ENCODE measurements at regions not wholly inside any gene's neighbourhood (a gene's known extent, or its start where the extent isn't known, plus 50 kb on each side); places are given as distances from the start of the nearest gene placed in this dataset.

GRCh38 chrX:55149242-55149641 is 60.4 kb downstream of the PAGE2 start:
- no peaks in the 10 kb centered on the region for H3K27me3 ChIP-seq (ENCODE audit: insufficient read depth, poor library complexity, severe bottlenecking)
- no peak overlapping the region for H3K27ac ChIP-seq (replicated peaks)
- no peak for DNase-seq (ENCODE audit: low read depth in 1 of 2, low spot score in 1 of 2)
- TF ChIP-seq, protein P1, sequence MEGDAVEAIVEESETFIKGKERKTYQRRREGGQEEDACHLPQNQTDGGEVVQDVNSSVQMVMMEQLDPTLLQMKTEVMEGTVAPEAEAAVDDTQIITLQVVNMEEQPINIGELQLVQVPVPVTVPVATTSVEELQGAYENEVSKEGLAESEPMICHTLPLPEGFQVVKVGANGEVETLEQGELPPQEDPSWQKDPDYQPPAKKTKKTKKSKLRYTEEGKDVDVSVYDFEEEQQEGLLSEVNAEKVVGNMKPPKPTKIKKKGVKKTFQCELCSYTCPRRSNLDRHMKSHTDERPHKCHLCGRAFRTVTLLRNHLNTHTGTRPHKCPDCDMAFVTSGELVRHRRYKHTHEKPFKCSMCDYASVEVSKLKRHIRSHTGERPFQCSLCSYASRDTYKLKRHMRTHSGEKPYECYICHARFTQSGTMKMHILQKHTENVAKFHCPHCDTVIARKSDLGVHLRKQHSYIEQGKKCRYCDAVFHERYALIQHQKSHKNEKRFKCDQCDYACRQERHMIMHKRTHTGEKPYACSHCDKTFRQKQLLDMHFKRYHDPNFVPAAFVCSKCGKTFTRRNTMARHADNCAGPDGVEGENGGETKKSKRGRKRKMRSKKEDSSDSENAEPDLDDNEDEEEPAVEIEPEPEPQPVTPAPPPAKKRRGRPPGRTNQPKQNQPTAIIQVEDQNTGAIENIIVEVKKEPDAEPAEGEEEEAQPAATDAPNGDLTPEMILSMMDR (IDR thresholded peaks at IDR 0.05; ENCODE audit: insufficient read depth, low read length) = no peak
- H3K4me3 ChIP-seq (replicated peaks; ENCODE audit: insufficient read depth, low read length) = no peak overlapping the region

- TF ChIP-seq POLR2AphosphoS5 (IDR thresholded peaks at IDR 0.05; ENCODE audit: low read depth) = no peak
- TF ChIP-seq GABPA (IDR thresholded peaks at IDR 0.05; ENCODE audit: low read depth) = no peak
- no peak for TF ChIP-seq SPI1 (IDR thresholded peaks at IDR 0.05; ENCODE audit: borderline replicate concordance, low read depth)
- TF ChIP-seq REST (IDR thresholded peaks at IDR 0.05; ENCODE audit: insufficient replicate concordance, low read depth) = no peak
- TF ChIP-seq, protein P1 (IDR thresholded peaks at IDR 0.05; ENCODE audit: insufficient read depth, low read length) = no peak
- DNase-seq (ENCODE audit: low read depth in 1 of 2, low spot score in 1 of 2) = no peak
- Histone ChIP-seq H3K27me3 (ENCODE audit: insufficient read depth, poor library complexity, severe bottlenecking) (no peaks in the 10 kb centered on the region), H3K4me3 (replicated peaks; ENCODE audit: insufficient read depth, low read length) (no peak overlapping the region), H3K27ac (replicated peaks) (no peak overlapping the region)
Measured at GRCh38 chrX:55151199-55151598, 62.4 kb downstream of the PAGE2 start.

DNA sequence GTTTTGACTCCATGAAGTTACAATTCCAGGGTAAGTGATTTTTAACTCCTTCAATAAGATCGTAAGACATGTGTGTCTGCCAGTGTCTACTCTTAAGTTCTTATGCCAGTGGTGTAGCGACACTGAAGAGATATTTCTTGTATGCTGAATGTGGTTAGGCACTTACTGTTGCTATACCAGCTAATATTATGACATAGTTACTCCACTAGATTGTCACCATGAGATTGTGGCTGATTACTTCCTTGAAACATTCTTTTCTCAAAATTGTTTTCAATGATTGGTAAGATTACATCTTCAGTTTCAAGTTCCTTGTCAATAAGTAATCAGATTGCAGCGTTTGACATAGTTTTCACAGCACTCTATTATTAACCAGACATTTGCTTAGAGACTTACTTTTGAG is 60.6 kb upstream of the PAGE5 start:
- no peak overlapping the region for H3K4me3 ChIP-seq (replicated peaks; ENCODE audit: insufficient read depth, low read length)
- no peaks in the 10 kb centered on the region for H3K27me3 ChIP-seq (ENCODE audit: insufficient read depth, poor library complexity, severe bottlenecking)
- TF ChIP-seq GABPA (IDR thresholded peaks at IDR 0.05; ENCODE audit: low read depth) (no peak), POLR2AphosphoS5 (IDR thresholded peaks at IDR 0.05; ENCODE audit: low read depth) (no peak), SPI1 (IDR thresholded peaks at IDR 0.05; ENCODE audit: borderline replicate concordance, low read depth) (no peak), REST (IDR thresholded peaks at IDR 0.05; ENCODE audit: insufficient replicate concordance, low read depth) (no peak)
- TF ChIP-seq, protein P1 (IDR thresholded peaks at IDR 0.05; ENCODE audit: insufficient read depth, low read length) = no peak
- peak overlapping the region; percentile 89 for H3K27ac ChIP-seq (replicated peaks)
- no peak for DNase-seq (ENCODE audit: low read depth in 1 of 2, low spot score in 1 of 2)

All from HL-60 (cell line).